DND-41 (cell line): ENCODE measurements at regions not wholly inside any gene's neighbourhood (a gene's known extent, or its start where the extent isn't known, plus 50 kb on each side); places are given as distances from the start of the nearest gene placed in this dataset.

Experiments used
- ATAC-seq: fragments of 200-7000 bp; cut with Tn5 transposase; 3 replicates; pipeline ENCODE4 v1.9.1; 2021; ENCODE audit warnings: low read depth; ENCODE audit not compliant: insufficient read depth
- DNase-seq: peaks from one replicate; pipeline ENCODE4 v3.0.0-alpha.2; 2020
- H2AFZ ChIP-seq: 2 replicates; pipeline ENCODE4 v1.6.0; 2012; ENCODE audit warnings: low read depth, low read length
- H3K27ac ChIP-seq: 2 replicates; pipeline ENCODE4 v1.5.1; 2012; ENCODE audit warnings: low read length, inconsistent platforms
- H3K27me3 ChIP-seq: fragments of 200-600 bp; sonication (generic); 2 replicates; pipeline ENCODE4 v1.6.0; 2012; ENCODE audit warnings: low read length, mild to moderate bottlenecking, inconsistent platforms; ENCODE audit not compliant: insufficient read depth, poor library complexity
- H3K36me3 ChIP-seq: 2 replicates; pipeline ENCODE4 v1.5.1; 2012; ENCODE audit warnings: low read length, inconsistent platforms; ENCODE audit not compliant: insufficient read depth
- H3K4me1 ChIP-seq: 2 replicates; pipeline ENCODE4 v1.5.1; 2012; ENCODE audit warnings: mild to moderate bottlenecking, low read length; ENCODE audit not compliant: insufficient read depth
- H3K4me2 ChIP-seq: 2 replicates; pipeline ENCODE4 v1.6.0; 2012; ENCODE audit warnings: mild to moderate bottlenecking, moderate library complexity, low read length, inconsistent platforms; ENCODE audit not compliant: insufficient read depth
- H3K4me3 ChIP-seq, 2 experiments: fragments of 200-600 bp in 1 of 2; shearing (Covaris generic) in 1 of 2; 2 replicates each; pipeline ENCODE4 v1.5.1; 2012 to 2016; ENCODE audit warnings: inconsistent platforms in 2 of 2, low read length in 2 of 2, mild to moderate bottlenecking in 2 of 2, low read depth in 1 of 2, moderate library complexity in 1 of 2
- H3K79me2 ChIP-seq: 2 replicates; pipeline ENCODE4 v1.6.0; 2012; ENCODE audit warnings: low read length, inconsistent platforms; ENCODE audit not compliant: insufficient read depth
- H3K9ac ChIP-seq: 2 replicates; pipeline ENCODE4 v1.6.0; 2012; ENCODE audit warnings: low read depth, mild to moderate bottlenecking, inconsistent platforms, low read length, moderate library complexity
- H3K9me3 ChIP-seq: 2 replicates; pipeline ENCODE4 v1.5.1; 2012; ENCODE audit warnings: low read length, moderate library complexity, mild to moderate bottlenecking, inconsistent platforms; ENCODE audit not compliant: insufficient read depth, severe bottlenecking
- H4K20me1 ChIP-seq: 2 replicates; pipeline ENCODE4 v1.6.0; 2012; ENCODE audit warnings: low read length; ENCODE audit not compliant: insufficient read depth
- CTCF ChIP-seq: IDR thresholded peaks from 2 replicates; pipeline ENCODE4 v1.5.1; 2012; ENCODE audit warnings: borderline replicate concordance, low read length, moderate library complexity, mild to moderate bottlenecking; ENCODE audit not compliant: poor library complexity, severe bottlenecking; ENCODE audit errors: extremely low read depth
- EZH2 ChIP-seq: IDR thresholded peaks from 3 replicates; pipeline ENCODE4 v1.6.1; 2012; ENCODE audit warnings: borderline replicate concordance, low read depth, mild to moderate bottlenecking, moderate library complexity, low read length, inconsistent platforms; ENCODE audit not compliant: severe bottlenecking

DNA sequence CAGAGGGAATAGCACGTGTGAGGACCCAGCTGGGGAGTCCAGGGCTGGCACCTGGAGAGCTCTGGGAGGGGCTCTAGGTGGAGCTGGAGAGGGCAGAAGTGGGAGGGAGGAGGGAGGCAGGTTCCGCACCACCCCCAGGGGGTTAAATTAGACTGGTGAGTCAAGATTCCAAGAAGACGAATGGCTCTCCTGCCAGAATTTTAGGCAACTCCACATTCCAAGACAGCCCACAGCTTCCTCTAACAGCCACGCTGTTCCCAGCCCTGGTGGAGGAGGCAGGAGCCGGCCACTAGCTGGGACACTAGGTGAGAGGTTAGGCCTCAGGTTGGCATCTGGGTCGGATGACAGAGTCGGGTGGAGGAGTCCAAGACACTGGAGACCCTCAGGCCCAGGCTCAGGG is 60.2 kb downstream of the TFAP2C start:
- DNase-seq (no peak), ATAC-seq (no peak)
- no peak overlapping the region for H2AFZ ChIP-seq
- H3K4me3 ChIP-seq, result no peak overlapping the region
- H3K27me3 ChIP-seq, result peaks cover 3% of the 10 kb centered on the region
- H3K79me2 ChIP-seq, result no peaks in the 10 kb centered on the region
- no peaks in the 10 kb centered on the region for H3K9me3 ChIP-seq
- H3K4me2 ChIP-seq, result no peak overlapping the region
- TF ChIP-seq EZH2 (no peak), CTCF (no peak)
- H3K9ac ChIP-seq, result no peak overlapping the region
- no peaks in the 10 kb centered on the region for H4K20me1 ChIP-seq
- no peaks in the 10 kb centered on the region for H3K4me1 ChIP-seq
- no peak overlapping the region for H3K27ac ChIP-seq
- no peaks in the 10 kb centered on the region for H3K36me3 ChIP-seq

GRCh38 chr20:56689852-56690485 is 60.9 kb downstream of the TFAP2C start:
- Histone ChIP-seq H3K79me2 (no peaks in the 10 kb centered on the region), H3K9me3 (no peaks in the 10 kb centered on the region), H3K4me2 (no peak overlapping the region), H4K20me1 (no peaks in the 10 kb centered on the region), H3K27ac (no peak overlapping the region), H3K4me3 (no peak overlapping the region), H3K4me1 (no peaks in the 10 kb centered on the region), H3K9ac (no peak overlapping the region), H2AFZ (no peak overlapping the region), H3K36me3 (no peaks in the 10 kb centered on the region), H3K27me3 (peaks cover 3% of the 10 kb centered on the region)
- ATAC-seq, result 0 out of 3 replicates have a peak, but pooled peaks have one; percentile 24
- TF ChIP-seq CTCF, result no peak
- TF ChIP-seq EZH2, result no peak
- DNase-seq, result no peak

DNA sequence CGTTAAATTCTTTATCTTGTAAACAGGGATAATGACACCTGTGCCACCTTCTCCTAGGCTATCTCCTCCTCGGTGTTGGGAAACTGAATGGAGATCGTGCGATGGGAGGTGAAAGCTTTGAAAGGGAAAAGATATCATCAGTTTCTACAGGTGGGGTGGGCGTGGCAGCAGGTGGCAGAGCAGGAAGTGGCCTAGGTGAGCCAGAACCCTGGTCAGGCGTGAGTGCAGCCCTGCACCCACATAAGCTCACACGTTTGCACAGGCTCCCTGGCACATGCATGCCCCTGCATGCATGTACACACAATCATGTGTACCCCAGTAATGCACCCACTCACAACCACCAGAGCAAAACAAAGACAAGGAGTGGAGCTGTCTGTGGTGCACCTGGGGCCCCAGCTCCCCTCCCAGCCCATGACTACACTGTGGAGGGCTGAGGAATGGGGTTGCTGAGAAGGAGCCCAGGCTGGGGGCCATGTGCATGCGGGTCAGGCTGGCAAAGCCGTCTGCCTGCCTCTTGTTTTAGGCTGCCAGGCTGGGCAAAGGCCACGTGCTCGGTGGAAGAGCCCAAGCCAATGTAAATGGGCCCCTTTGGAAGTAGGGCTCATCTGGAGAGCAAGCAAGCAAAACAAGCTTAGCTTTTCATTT is 61.5 kb downstream of the TFAP2C start:
- Histone ChIP-seq H3K9ac (no peak overlapping the region), H3K27ac (no peak overlapping the region), H3K9me3 (no peaks in the 10 kb centered on the region), H3K79me2 (no peaks in the 10 kb centered on the region), H3K36me3 (no peaks in the 10 kb centered on the region), H2AFZ (no peak overlapping the region), H3K4me1 (no peaks in the 10 kb centered on the region), H4K20me1 (no peaks in the 10 kb centered on the region), H3K4me3 (no peak overlapping the region), H3K4me2 (no peak overlapping the region), H3K27me3 (peaks cover 3% of the 10 kb centered on the region)
- TF ChIP-seq EZH2, result no peak
- no peak for TF ChIP-seq CTCF
- no peak for ATAC-seq
- no peak for DNase-seq
